GM12875 (cell line): ENCODE measurements at regions not wholly inside any gene's neighbourhood (a gene's known extent, or its start where the extent isn't known, plus 50 kb on each side); places are given as distances from the start of the nearest gene placed in this dataset.
A peak's percentile ranks its signal among the peaks of the same experiment; 100 is the strongest.

Experiments
- H3K4me3 ChIP-seq: one replicate; pipeline ENCODE4 v1.5.1; 2011; ENCODE audit warnings: low read depth, low read length, control low read depth
- CTCF ChIP-seq: IDR thresholded peaks from 2 replicates; pipeline ENCODE4 v1.5.1; 2011; ENCODE audit warnings: low read depth, mild to moderate bottlenecking, control low read depth, inconsistent platforms, low read length, moderate library complexity, borderline replicate concordance; ENCODE audit not compliant: insufficient read depth

- peak overlapping the region; percentile 46 for H3K4me3 ChIP-seq
Measured at GRCh38 chr3:156605686-156606605, 51.0 kb upstream of the SSR3 start.

GRCh38 chr3:156604642-156605144 lies 49.8 kb upstream of the SSR3 start:
- H3K4me3 ChIP-seq, result no peak overlapping the region

More at GRCh38 chr3:156605686-156606605, 51.0 kb upstream of the SSR3 start:
- TF ChIP-seq CTCF, result no peak

More at GRCh38 chr3:156604642-156605144, 49.8 kb upstream of the SSR3 start:
- TF ChIP-seq CTCF, result no peak
